IMR-90 (cell line): ENCODE measurements at regions not wholly inside any gene's neighbourhood (a gene's known extent, or its start where the extent isn't known, plus 50 kb on each side); places are given as distances from the start of the nearest gene placed in this dataset.

Source experiments
- ATAC-seq: fragments of 200-7000 bp; cut with Tn5 transposase; 2 replicates; pipeline ENCODE4 v1.9.1; 2020; ENCODE audit warnings: low read depth, mild to moderate bottlenecking, moderate library complexity
- BruUV-seq: library from RNA; stranded (reverse); fragments of 400-500 nt; replicated peaks from 2 replicates; lab custom pipeline; 2021; lab: Mats Ljungman, UMichigan
- CTCF ChIA-PET: fragments of 300-600 bp; formaldehyde crosslinking; extraction: SDS; loops from one replicate; lab custom pipeline; 2021; ENCODE audit warnings: antibody characterized with exemption; lab: Yijun Ruan, JAX
- POLR2A ChIA-PET: fragments of 300-600 bp; sonication (Branson Sonifier 250); formaldehyde crosslinking; loops from one replicate; lab custom pipeline; 2022; ENCODE audit warnings: antibody characterized with exemption; ENCODE audit not compliant: unreplicated experiment; lab: Charles Lee
- DNase-seq: peaks from one replicate; pipeline ENCODE4 v3.0.0; 2013
- H2AFZ ChIP-seq: replicated peaks from 2 replicates; pipeline ENCODE3; 2013; ENCODE audit warnings: low read length, mild to moderate bottlenecking; ENCODE audit not compliant: poor library complexity
- H2AK5ac ChIP-seq: 2 replicates; pipeline ENCODE4 v1.6.1; 2013; ENCODE audit warnings: low read depth, low read length, inconsistent platforms
- H2AK9ac ChIP-seq: replicated peaks from 2 replicates; pipeline ENCODE3; 2013; ENCODE audit warnings: mild to moderate bottlenecking, low read depth, low read length, moderate library complexity; ENCODE audit not compliant: poor library complexity
- H2BK120ac ChIP-seq: 2 replicates; pipeline ENCODE4 v1.6.1; 2013; ENCODE audit warnings: low read depth, low read length, inconsistent platforms
- H2BK15ac ChIP-seq: 3 replicates; pipeline ENCODE4 v1.6.1; 2013; ENCODE audit warnings: low read depth, low read length, inconsistent platforms
- H2BK20ac ChIP-seq: 2 replicates; pipeline ENCODE4 v1.6.1; 2013; ENCODE audit warnings: low read depth, mild to moderate bottlenecking, inconsistent platforms, low read length, moderate library complexity
- H2BK5ac ChIP-seq: 2 replicates; pipeline ENCODE4 v1.6.1; 2013; ENCODE audit warnings: mild to moderate bottlenecking, low read depth, low read length, inconsistent platforms; ENCODE audit not compliant: poor library complexity, severe bottlenecking
- H3K14ac ChIP-seq: replicated peaks from 2 replicates; pipeline ENCODE4 v1.6.1; 2013; ENCODE audit warnings: low read depth, low read length, inconsistent platforms
- H3K18ac ChIP-seq: 2 replicates; pipeline ENCODE4 v1.6.1; 2013; ENCODE audit warnings: low read depth, low read length, control low read depth
- H3K23ac ChIP-seq: 2 replicates; pipeline ENCODE4 v1.6.1; 2013; ENCODE audit warnings: low read depth, low read length, inconsistent platforms
- H3K27ac ChIP-seq: 2 replicates; pipeline ENCODE4 v1.5.1; 2013; ENCODE audit warnings: mild to moderate bottlenecking, control low read depth, low read length; ENCODE audit not compliant: insufficient read depth
- H3K27me3 ChIP-seq: 2 replicates; pipeline ENCODE4 v1.6.1; 2013; ENCODE audit warnings: low read length; ENCODE audit not compliant: control insufficient read depth, insufficient read depth
- H3K36me3 ChIP-seq: 2 replicates; pipeline ENCODE4 v1.6.1; 2013; ENCODE audit warnings: low read length, mixed read lengths; ENCODE audit not compliant: control insufficient read depth, insufficient read depth
- H3K4ac ChIP-seq: 2 replicates; pipeline ENCODE4 v1.6.1; 2013; ENCODE audit warnings: low read depth, low read length, inconsistent platforms
- H3K4me1 ChIP-seq: 2 replicates; pipeline ENCODE4 v1.6.1; 2013; ENCODE audit warnings: low read length, mixed read lengths; ENCODE audit not compliant: control insufficient read depth, insufficient read depth
- H3K4me2 ChIP-seq: 2 replicates; pipeline ENCODE4 v1.6.1; 2013; ENCODE audit warnings: low read depth, mild to moderate bottlenecking, control low read depth, low read length, moderate library complexity
- H3K4me3 ChIP-seq: 2 replicates; pipeline ENCODE4 v1.5.1; 2013; ENCODE audit warnings: low read depth, mild to moderate bottlenecking, control low read depth, low read length, moderate library complexity; ENCODE audit not compliant: insufficient read depth
- H3K56ac ChIP-seq: 2 replicates; pipeline ENCODE4 v1.6.1; 2013; ENCODE audit warnings: low read length, inconsistent platforms; ENCODE audit not compliant: insufficient read depth; ENCODE audit errors: extremely low read depth
- H3K79me1 ChIP-seq, 2 experiments: 2 replicates each; pipeline ENCODE4 v1.6.1; 2013; ENCODE audit warnings: low read length in 2 of 2, inconsistent platforms in 1 of 2, low read depth in 1 of 2
- H3K9ac ChIP-seq: 2 replicates; pipeline ENCODE4 v1.6.1; 2013; ENCODE audit warnings: low read depth, low read length, control low read depth
- H3K9me1 ChIP-seq: 2 replicates; pipeline ENCODE4 v1.6.1; 2013; ENCODE audit warnings: low read length, inconsistent platforms; ENCODE audit not compliant: insufficient read depth
- H3K9me3 ChIP-seq: 2 replicates; pipeline ENCODE4 v1.6.1; 2013; ENCODE audit warnings: low read length; ENCODE audit not compliant: control insufficient read depth, insufficient read depth
- H4K20me1 ChIP-seq: 2 replicates; pipeline ENCODE4 v1.6.1; 2013; ENCODE audit warnings: low read length, inconsistent platforms; ENCODE audit not compliant: insufficient read depth
- H4K5ac ChIP-seq: 2 replicates; pipeline ENCODE4 v1.6.1; 2013; ENCODE audit warnings: mild to moderate bottlenecking, low read depth, low read length, control low read depth
- H4K8ac ChIP-seq, 2 experiments: 2 replicates each; pipeline ENCODE4 v1.6.1; 2013; ENCODE audit warnings: low read depth in 2 of 2, low read length in 2 of 2, control low read depth in 1 of 2, inconsistent platforms in 1 of 2
- H4K91ac ChIP-seq: 2 replicates; pipeline ENCODE4 v1.6.1; 2013; ENCODE audit warnings: low read depth, low read length, inconsistent platforms; ENCODE audit not compliant: insufficient read depth
- BHLHE40 ChIP-seq: fragments of 150-350 bp; IDR thresholded peaks from 2 replicates; pipeline ENCODE4 v1.6.1; 2016; ENCODE audit warnings: mild to moderate bottlenecking, low read depth, low read length
- WGBS, 2 experiments: methylation state at CpG; one replicate each; pipeline versions ENCODE4 v1.1.5 to v1.1.7; 2013; ENCODE audit warnings: missing lambda C conversion rate in 2 of 2; ENCODE audit not compliant: insufficient read length in 1 of 2; ENCODE audit errors: extremely low coverage in 2 of 2; 5-methylcytosine and 5-hydroxymethylcytosine counted together
- dilution Hi-C: fragments of 300-500 bp; cut with HindIII; formaldehyde crosslinking; loops from one replicate; pipeline ENCODE4 v1.14.3; 2018; ENCODE audit warnings: low sequenced_read_pairs; ENCODE audit not compliant: unreplicated experiment
- in situ Hi-C: fragments of 300-500 bp; cut with MboI; formaldehyde crosslinking; loops from 3 replicates; pipeline ENCODE4 v1.14.3; 2019; ENCODE audit warnings: low sequenced_read_pairs, inconsistent platforms, mixed read lengths
- intact Hi-C: fragments of 100-400 bp; cut with micrococcal nuclease; formaldehyde crosslinking; loops from 2 replicates; pipeline ENCODE4 v1.10.0; 2022

DNA sequence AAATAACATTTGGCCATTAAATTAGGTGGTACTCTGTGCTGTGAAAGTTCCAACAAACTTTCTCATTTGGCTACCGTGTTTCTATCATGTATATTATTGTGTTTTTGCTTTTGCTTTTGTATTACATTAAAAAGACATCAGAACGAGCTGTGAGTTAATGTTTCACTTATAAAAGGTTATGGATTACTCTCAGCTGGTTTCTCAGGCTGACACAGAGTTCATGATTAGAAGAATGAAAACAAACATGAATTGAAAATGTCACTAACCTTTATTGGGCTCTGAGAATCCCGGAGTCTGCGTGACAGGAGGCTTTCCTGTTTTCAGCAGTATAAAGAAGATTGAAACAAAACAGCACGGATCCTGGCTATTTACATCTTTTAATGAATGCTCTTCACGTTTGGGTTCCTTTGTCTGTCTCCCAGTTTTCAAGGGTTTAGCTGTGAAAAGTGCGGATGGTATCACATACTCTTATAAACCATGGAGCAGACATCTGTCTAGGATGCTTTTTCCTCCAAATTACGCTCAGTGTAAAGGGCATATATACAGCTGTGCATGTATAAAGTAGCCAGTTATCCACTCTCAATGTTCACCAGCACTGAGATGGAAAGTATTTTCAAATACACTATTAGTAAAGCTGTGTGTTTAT lies 153.6 kb downstream of the PTCSC3 start:
- intact Hi-C loops (no loop called here), dilution Hi-C loops (no loop called here), in situ Hi-C loops (no loop called here)
- Histone ChIP-seq H4K5ac (no peak overlapping the region), H2BK5ac (no peak overlapping the region), H3K4me3 (no peak overlapping the region), H4K91ac (no peak overlapping the region), H3K27me3 (no peaks in the 10 kb centered on the region; the same call in 1 of the 2 replicates), H3K4me1 (no peaks in the 10 kb centered on the region), H2AFZ (no peak overlapping the region), H3K27ac (no peak overlapping the region), H3K79me1 (no peaks in the 10 kb centered on the region), H3K9me3 (no peaks in the 10 kb centered on the region), H2BK120ac (no peak overlapping the region), H4K8ac (no peak overlapping the region), H3K4ac (no peak overlapping the region), H2AK5ac (no peak overlapping the region), H3K18ac (no peak overlapping the region), H2AK9ac (no peak overlapping the region), H3K9me1 (no peaks in the 10 kb centered on the region), H3K9ac (no peak overlapping the region), H3K4me2 (no peak overlapping the region), H2BK20ac (no peak overlapping the region), H3K36me3 (no peaks in the 10 kb centered on the region), H4K20me1 (no peaks in the 10 kb centered on the region), H3K23ac (no peak overlapping the region), H2BK15ac (no peak overlapping the region), H3K14ac (no peak overlapping the region), H3K56ac (no peak overlapping the region)
- CTCF ChIA-PET: no interaction called here
- ATAC-seq (no peak), DNase-seq (no peak)
- BruUV-seq: no TSS peak
- WGBS, 2 experiments: no CpG with 5 or more reads among the region's 8 CpGs
- POLR2A ChIA-PET: no interaction called here
- no peak for TF ChIP-seq BHLHE40
